RWPE2 (cell line): ENCODE measurements at regions not wholly inside any gene's neighbourhood (a gene's known extent, or its start where the extent isn't known, plus 50 kb on each side); places are given as distances from the start of the nearest gene placed in this dataset.

Source experiments
- ATAC-seq: fragments of 200-7000 bp; cut with Tn5 transposase; 3 replicates; pipeline ENCODE4 v1.9.1; 2021; ENCODE audit warnings: low read depth
- DNase-seq: peaks from one replicate; pipeline ENCODE4 v3.0.0-alpha.2; 2020; ENCODE audit warnings: low spot score
- H3K27ac ChIP-seq: fragments of 450-650 bp; 2 replicates; pipeline ENCODE4 v1.5.1; 2017; ENCODE audit warnings: mild to moderate bottlenecking; ENCODE audit not compliant: poor library complexity, severe bottlenecking
- H3K27me3 ChIP-seq: fragments of 250-450 bp; sonication (Bioruptor Pico); 2 replicates; pipeline ENCODE4 v1.5.1; 2021; ENCODE audit warnings: mild to moderate bottlenecking, moderate library complexity; ENCODE audit not compliant: insufficient read depth, poor library complexity, severe bottlenecking
- H3K36me3 ChIP-seq: fragments of 250-450 bp; sonication (Bioruptor Pico); 2 replicates; pipeline ENCODE4 v1.5.1; 2020; ENCODE audit warnings: low read depth, mild to moderate bottlenecking, moderate library complexity
- H3K4me1 ChIP-seq: fragments of 250-450 bp; sonication (Bioruptor Pico); 2 replicates; pipeline ENCODE4 v1.5.1; 2021; ENCODE audit warnings: mild to moderate bottlenecking, moderate library complexity; ENCODE audit not compliant: insufficient read depth, poor library complexity, severe bottlenecking
- H3K4me3 ChIP-seq: fragments of 250-450 bp; sonication (Bioruptor Pico); 2 replicates; pipeline ENCODE4 v1.5.1; 2021; ENCODE audit warnings: mild to moderate bottlenecking, moderate library complexity; ENCODE audit not compliant: severe bottlenecking
- H3K9me3 ChIP-seq: fragments of 250-450 bp; sonication (Bioruptor Pico); 2 replicates; pipeline ENCODE4 v1.5.1; 2021; ENCODE audit warnings: mild to moderate bottlenecking, moderate library complexity; ENCODE audit not compliant: severe bottlenecking
- TF ChIP-seq, protein P1 (sequence below): fragments of 450-650 bp; IDR thresholded peaks from one replicate; pipeline ENCODE4 v1.5.1; 2017; ENCODE audit warnings: mild to moderate bottlenecking, moderate library complexity; ENCODE audit not compliant: poor library complexity, severe bottlenecking

DNA sequence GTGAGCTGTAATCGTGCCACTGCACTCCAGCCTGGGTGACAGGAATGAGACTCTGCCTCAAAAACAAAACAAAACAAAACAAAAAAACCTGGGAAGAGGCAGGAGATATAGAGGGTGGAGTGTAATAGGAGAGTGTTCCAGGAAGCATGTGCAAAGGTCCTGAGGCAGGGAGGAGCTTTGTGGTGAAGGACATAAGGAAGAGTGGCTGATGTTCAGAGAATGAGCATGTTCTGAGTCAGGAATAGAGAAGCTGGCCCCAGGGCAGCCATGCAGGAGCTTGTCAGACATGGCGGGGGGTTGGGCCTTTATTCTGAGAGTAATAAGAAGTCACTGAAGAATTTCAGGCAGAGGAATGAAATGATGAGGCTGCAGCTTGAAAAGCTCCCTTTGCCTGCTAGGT, 337.0 kb downstream of the CDH26 start:
- Histone ChIP-seq H3K9me3 (peaks cover 2% of the 10 kb centered on the region), H3K4me3 (no peak overlapping the region), H3K4me1 (no peaks in the 10 kb centered on the region), H3K36me3 (no peaks in the 10 kb centered on the region), H3K27me3 (peaks cover 20% of the 10 kb centered on the region), H3K27ac (no peak overlapping the region)
- TF ChIP-seq, protein P1, sequence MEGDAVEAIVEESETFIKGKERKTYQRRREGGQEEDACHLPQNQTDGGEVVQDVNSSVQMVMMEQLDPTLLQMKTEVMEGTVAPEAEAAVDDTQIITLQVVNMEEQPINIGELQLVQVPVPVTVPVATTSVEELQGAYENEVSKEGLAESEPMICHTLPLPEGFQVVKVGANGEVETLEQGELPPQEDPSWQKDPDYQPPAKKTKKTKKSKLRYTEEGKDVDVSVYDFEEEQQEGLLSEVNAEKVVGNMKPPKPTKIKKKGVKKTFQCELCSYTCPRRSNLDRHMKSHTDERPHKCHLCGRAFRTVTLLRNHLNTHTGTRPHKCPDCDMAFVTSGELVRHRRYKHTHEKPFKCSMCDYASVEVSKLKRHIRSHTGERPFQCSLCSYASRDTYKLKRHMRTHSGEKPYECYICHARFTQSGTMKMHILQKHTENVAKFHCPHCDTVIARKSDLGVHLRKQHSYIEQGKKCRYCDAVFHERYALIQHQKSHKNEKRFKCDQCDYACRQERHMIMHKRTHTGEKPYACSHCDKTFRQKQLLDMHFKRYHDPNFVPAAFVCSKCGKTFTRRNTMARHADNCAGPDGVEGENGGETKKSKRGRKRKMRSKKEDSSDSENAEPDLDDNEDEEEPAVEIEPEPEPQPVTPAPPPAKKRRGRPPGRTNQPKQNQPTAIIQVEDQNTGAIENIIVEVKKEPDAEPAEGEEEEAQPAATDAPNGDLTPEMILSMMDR: no peak
- ATAC-seq (0 out of 3 replicates have a peak, but pooled peaks have one; percentile 18), DNase-seq (no peak)

- no peak overlapping the region for H3K27ac ChIP-seq
- H3K4me3 ChIP-seq: no peak overlapping the region
- DNase-seq (no peak), ATAC-seq (0 out of 3 replicates have a peak, but pooled peaks have one; percentile 8)
- no peaks in the 10 kb centered on the region for H3K9me3 ChIP-seq
- H3K36me3 ChIP-seq: no peaks in the 10 kb centered on the region
- peaks cover 30% of the 10 kb centered on the region for H3K27me3 ChIP-seq
- TF ChIP-seq, protein P1: no peak
- H3K4me1 ChIP-seq: no peaks in the 10 kb centered on the region
Observed at GRCh38 chr20:60297649-60298048, 339.4 kb downstream of the CDH26 start.

- H3K9me3 ChIP-seq: no peaks in the 10 kb centered on the region
- H3K36me3 ChIP-seq: no peaks in the 10 kb centered on the region
- no peak overlapping the region for H3K4me3 ChIP-seq
- H3K4me1 ChIP-seq: no peaks in the 10 kb centered on the region
- peaks cover 38% of the 10 kb centered on the region for H3K27me3 ChIP-seq
- no peak for ATAC-seq
- no peak overlapping the region for H3K27ac ChIP-seq
- DNase-seq: no peak
- TF ChIP-seq, protein P1: no peak
Observed at GRCh38 chr20:60298647-60299046, 340.4 kb downstream of the CDH26 start.

- TF ChIP-seq, protein P1: no peak
- no peak for ATAC-seq
Observed at GRCh38 chr20:60299951-60300350, 341.7 kb downstream of the CDH26 start.

DNA sequence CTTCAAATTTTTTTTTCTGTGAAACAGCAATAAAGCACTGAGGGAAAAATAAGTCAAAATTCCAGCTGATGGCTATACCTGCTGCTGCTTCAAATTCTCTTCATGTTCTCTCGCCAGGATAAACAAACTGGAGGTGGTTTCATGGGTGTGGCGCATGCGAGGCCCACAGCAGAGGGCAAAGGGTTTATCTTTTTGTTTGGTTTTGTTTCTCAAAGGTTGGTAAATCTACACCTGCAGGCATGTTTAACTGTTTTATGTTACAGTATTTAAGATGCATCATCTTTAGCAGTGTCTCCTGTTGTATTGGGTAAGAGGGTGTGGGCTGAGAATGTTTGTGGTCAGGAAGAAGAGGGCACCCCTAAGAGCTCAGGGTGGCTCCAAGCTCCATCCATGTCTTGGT, 342.2 kb downstream of the CDH26 start:
- Histone ChIP-seq H3K9me3 (no peaks in the 10 kb centered on the region), H3K27ac (no peak overlapping the region), H3K36me3 (no peaks in the 10 kb centered on the region), H3K4me1 (no peaks in the 10 kb centered on the region), H3K4me3 (no peak overlapping the region), H3K27me3 (peaks cover 46% of the 10 kb centered on the region)
- no peak for DNase-seq
- peak; percentile 22; the same call in 2 of the 3 replicates for ATAC-seq
- TF ChIP-seq, protein P1: no peak

More at GRCh38 chr20:60299951-60300350, 341.7 kb downstream of the CDH26 start:
- H3K36me3 ChIP-seq: no peaks in the 10 kb centered on the region
- H3K9me3 ChIP-seq: no peaks in the 10 kb centered on the region
- H3K4me3 ChIP-seq: no peak overlapping the region
- no peak overlapping the region for H3K27ac ChIP-seq
- no peak for DNase-seq
- H3K4me1 ChIP-seq: no peaks in the 10 kb centered on the region
- peaks cover 42% of the 10 kb centered on the region for H3K27me3 ChIP-seq
